T1000 (cell line): ENCODE measurements at regions not wholly inside any gene's neighbourhood (a gene's known extent, or its start where the extent isn't known, plus 50 kb on each side); places are given as distances from the start of the nearest gene placed in this dataset.
"Not testable (repeated sequence)": the region's sequence is repeated elsewhere in the genome, so short reads cannot be mapped to it uniquely, and the experiment has no call there.

ENCODE experiments used
- DNase-seq: peaks from one replicate; lab custom pipeline; 2025; ENCODE audit warnings: mixed read lengths; lab: John Stamatoyannopoulos, UW

DNA sequence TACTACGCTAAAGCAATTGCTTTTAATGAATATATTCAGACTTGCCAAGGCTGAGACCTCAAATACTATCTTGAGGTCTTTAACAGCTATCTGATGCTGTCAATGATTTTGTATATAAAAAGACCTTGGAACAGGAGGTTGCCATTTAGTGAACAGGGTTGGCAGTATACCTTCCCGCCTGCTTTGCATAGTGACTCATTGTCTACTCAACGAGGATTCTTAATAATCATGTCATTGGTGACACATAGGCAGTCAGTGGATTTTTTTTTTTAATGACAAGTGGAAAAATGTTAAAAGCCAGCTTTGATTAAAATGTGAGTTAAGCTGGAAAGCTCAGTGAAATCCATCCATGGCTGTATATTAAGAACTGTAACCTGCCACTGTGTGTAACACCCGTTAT, 164.0 kb downstream of the ASMT start:
- no peak for DNase-seq

GRCh38 chrX:1779626-1780025, 164.8 kb downstream of the ASMT start:
- DNase-seq, result no peak

GRCh38 chrX:1781766-1782165, 166.9 kb downstream of the ASMT start:
- no peak for DNase-seq

DNA sequence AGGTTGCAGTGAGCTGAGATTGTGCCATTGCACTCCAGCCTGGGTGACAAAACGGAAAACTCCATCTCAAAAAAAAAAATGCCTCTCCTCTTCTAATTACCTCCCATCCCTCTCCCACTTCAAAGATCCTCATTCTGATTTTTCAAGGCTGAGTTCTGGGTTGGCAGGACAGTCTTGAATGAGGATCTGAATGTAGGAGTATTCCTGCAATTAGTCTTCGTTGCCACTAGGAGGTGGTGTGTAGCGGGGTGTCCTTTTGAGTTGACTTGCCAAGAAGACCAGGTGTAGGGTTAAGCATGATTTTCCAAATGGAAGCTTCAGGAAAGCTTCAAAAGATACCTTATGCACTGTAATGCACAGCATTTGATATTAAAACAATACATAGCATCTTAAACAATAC, 169.9 kb downstream of the ASMT start:
- DNase-seq, result no peak

DNA sequence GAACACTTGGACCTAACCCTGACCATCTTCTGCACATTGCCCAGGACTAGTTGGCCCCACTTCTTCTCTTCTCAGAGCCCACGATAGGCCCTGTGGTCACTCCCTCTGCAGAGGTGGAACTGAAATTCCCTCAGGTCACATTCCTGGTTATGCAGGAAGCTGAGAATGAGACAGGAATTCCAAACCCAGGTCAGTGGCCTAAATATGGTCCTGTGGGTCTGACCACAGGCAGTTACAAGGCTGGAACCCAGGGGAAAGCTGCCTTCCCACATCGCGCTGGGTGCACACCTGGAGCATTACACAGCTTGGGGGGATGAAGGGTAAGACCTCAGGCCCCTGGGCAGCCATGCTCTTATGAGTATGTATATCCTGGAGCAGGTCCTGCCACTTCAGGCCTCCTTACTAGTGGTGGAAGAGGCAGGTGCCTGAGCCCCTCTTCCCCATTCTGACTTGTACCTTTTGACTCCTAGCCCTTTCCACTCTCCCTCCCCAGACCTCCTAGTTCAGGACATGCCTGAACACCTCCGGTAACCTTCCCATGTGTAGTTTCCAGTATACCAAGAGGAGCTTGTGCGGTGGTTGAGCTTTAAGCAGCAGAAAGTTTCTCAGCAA, 173.5 kb downstream of the ASMT start:
- no peak for DNase-seq

- no peak for DNase-seq
These were observed 177.8 kb downstream of the ASMT start for GRCh38 chrX:1792636-1793035.

- no peak for DNase-seq
These were observed 179.7 kb downstream of the ASMT start for GRCh38 chrX:1794586-1794985.

GRCh38 chrX:1802912-1803311, 188.1 kb downstream of the ASMT start:
- DNase-seq, result no peak

DNA sequence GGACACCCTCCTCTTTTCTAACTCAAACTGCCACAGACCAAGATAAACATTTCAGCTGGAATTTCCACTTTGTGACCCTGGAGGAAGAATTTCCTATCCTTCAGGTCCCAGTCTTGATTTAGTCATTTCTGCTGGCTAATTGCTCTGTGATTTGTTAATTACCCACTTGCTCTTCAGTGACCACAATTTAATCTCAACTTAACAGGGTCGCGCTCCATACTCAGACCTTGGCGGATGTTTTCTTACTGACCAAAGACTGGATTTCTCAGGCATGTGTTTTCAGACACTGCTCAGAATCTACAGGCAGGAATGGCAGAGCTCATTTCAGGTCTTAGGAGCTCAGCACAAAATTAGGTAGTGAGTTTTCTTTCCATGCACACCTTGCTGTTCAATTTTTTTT, 188.9 kb downstream of the ASMT start:
- no peak for DNase-seq

DNA sequence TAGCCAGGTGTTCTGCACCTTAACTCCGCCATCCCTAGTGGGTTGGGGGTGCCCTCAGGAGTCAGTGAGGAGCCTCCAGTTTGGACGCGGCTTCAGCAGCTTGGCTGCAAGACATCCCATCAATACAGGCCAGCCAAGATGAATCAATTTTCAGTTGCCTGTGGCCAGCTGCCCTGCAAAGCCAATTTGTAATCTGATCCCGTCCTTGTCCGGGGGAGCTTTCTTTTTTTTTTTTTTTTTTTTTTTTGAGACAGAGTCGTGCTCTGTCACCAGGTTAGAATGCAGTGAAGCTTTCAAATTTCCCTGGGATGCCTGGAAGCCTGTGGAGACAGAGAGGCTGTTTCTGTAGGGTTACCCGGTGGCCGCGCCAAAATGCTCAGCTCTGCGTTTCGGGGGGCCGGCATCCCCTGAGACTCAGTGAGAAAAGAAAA, 192.5 kb downstream of the ASMT start:
- DNase-seq, result no peak

DNA sequence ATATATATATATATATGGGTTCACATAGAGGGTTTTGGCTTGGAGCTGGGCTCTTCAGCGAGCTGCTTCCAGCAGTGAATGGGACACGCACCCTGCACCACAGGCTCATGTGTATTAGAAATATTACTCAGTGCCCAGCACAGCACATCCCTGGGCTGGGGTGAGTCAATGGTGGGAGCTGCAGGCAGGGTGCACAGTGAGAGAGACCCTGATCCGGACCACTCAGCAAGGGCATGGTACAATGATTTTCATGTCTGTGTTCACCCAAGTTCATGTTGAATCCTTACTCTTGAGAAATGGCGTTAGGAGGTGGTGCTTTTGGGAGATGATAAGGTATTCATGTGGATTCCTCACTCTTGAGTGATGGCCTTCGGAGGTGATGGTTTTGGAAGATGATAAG, 194.7 kb downstream of the ASMT start:
- DNase-seq, result no peak

- DNase-seq, result no peak
These were observed 198.9 kb downstream of the ASMT start for GRCh38 chrX:1813809-1814208.

DNA sequence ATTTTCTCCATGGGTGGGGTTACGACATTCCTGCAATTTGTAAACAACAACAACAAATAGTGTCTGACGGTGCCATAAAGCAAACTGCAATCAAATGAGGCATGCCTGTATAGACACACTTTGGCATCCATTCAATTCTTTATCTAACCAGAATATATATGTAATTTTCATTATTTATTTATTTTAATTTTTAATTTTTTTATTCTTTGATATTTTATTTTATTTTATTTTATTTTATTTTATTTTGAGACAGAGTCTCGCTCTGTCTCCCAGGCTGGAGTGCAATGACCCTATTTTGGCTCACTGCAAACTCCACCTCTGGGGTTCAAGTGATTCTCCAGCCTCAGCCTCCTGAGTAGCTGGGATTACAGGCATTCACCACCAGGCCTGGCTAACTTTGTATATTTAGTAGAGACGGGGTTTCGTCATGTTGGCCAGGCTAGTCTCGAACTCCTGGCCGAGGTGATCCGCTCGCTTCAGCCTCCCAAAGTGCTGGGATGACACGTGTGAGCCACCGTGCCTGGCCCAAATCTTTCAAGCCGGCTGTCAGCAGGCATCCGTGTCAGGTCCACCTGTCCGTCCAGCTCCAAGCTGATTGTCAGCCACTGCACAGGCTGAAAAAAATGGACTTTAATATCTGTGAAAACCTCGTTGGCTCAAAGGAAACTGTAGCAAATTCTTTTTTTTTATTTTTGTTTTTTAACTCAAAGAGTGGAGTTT, 200.8 kb downstream of the ASMT start:
- DNase-seq, result no peak

GRCh38 chrX:1816387-1816982, 201.6 kb downstream of the ASMT start:
- DNase-seq, result not testable (repeated sequence)

DNA sequence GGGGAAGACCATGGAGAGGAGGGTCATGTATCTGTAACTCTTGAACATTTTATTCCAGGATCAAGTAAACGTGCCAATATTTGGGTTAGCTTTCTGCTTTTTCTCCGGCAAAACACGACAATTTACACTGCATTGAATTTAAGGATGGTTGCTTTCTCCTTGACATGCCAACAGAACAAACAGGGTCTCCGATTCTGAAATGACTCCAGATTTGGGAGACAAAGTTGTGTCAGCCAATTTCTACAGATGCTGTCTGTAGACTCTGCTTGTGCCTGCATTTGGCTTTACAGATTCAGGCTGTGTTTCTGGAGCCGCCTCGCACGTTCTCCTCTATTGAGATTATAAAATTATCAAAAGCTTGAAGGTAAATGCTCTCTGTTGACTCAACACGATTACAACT, 207.0 kb downstream of the ASMT start:
- DNase-seq, result no peak

- no peak for DNase-seq
These were observed 210.0 kb downstream of the ASMT start for GRCh38 chrX:1824855-1825254.

- no peak for DNase-seq
These were observed 218.9 kb downstream of the ASMT start for GRCh38 chrX:1833656-1834360.

GRCh38 chrX:1835056-1835455, 220.2 kb downstream of the ASMT start:
- no peak for DNase-seq

- no peak for DNase-seq
These were observed 221.8 kb downstream of the ASMT start for GRCh38 chrX:1836683-1837082.

DNA sequence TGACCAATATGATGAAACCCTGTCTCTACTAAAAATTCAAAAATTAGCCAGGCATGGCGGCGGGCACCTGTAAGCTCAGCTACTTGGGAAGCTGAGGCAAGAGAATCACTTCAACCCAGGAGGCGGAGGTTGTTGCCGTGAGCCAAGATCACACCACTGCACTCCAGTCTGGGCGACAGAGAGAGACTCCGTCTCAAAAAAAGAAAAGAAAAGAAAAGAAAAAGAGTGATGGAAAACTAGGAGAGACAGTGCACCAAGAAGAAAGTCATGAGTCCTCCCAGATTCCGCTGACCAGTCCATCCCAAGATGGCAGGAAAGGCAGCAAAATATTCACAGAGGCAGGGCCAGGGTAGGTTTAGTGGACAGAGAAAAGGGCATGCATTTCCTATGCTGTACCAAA, 226.9 kb downstream of the ASMT start:
- DNase-seq, result no peak

GRCh38 chrX:1847000-1847399, 232.1 kb downstream of the ASMT start:
- DNase-seq, result not testable (repeated sequence)

- DNase-seq, result not testable (repeated sequence)
These were observed 232.9 kb downstream of the ASMT start for GRCh38 chrX:1847790-1848189.

DNA sequence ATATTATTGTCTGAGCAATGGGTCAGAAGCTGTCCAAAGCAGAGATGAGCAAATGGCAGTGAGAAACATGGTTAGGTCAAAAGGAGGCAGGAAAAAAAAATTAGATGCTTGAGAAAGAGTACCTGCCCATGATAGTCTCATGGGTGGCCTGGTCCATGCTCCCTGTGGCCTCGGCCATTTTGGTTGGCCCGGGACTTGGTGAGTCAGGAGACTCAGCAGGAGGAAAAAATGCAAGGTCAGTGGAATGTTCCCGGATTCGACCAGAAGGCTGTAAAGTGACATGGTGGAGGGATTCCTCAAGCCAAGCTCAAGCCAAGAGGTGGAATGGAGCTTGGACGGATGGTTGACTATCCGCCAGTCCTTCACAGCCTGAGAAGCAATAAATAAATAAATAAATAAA, 236.7 kb downstream of the ASMT start:
- no peak for DNase-seq
